Prostate gland (tissue), 2 donors: ENCODE measurements at regions not wholly inside any gene's neighbourhood (a gene's known extent, or its start where the extent isn't known, plus 50 kb on each side); places are given as distances from the start of the nearest gene placed in this dataset.

Experiments
- POLR2A ChIP-seq: fragments of 450-650 bp; IDR thresholded peaks from one replicate; pipeline ENCODE4 v1.6.1; 2016; ENCODE audit warnings: antibody characterized with exemption, mild to moderate bottlenecking
- POLR2AphosphoS5 ChIP-seq: sonication (generic); formaldehyde crosslinking; IDR thresholded peaks from one replicate; pipeline ENCODE4 v1.6.1; 2017; ENCODE audit warnings: antibody characterized with exemption
- TF ChIP-seq, protein P1 (sequence below), 4 experiments: fragments of 200-600 bp in 2 of 4; fragments of 450-650 bp in 2 of 4; sonication (generic) in 2 of 4; IDR thresholded peaks; 1 replicate in 3 of 4; 2 replicates in 1 of 4; pipeline ENCODE4 v1.5.1; 2016 to 2019; ENCODE audit warnings: antibody characterized with exemption in 4 of 4, mild to moderate bottlenecking in 2 of 4, moderate library complexity in 2 of 4

DNA sequence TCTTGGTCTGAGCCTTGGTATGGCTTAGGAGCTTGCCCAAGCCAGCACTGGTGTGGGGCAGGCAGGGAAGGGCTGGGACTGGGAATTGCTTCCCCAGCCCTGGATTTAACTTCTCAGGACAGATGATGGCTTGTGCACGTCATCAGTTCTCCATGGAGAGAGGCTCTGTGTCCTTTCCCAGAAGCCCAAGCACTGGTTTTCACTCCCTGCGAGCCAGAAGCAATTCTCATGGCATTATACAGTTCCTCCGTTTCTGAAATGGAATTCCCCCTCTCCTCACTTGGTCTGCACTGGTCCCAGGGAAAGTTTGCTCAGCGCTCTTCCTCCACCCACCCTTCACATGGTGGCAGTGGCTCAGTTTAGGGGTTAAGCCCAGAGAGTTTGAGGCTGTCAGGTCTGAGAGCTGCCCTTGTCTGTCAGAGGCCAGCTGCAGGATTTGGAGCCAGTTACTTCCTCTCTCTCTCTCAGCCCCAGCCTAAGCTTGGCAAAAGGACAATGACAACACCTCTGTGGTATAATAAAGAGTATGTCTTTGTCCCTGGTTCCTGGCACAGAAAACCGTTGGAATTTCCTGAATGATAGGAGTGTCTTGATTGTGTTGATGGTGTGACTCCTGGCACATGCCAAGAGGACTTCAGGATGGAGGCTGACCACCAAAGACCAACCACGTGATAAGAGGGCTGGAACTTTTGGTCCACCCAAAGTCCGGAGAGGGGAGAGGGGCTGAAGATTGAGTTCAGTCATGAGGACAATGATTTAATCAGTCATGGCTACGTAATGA is 219.6 kb upstream of the TNRC6C start:
- TF ChIP-seq, protein P1, sequence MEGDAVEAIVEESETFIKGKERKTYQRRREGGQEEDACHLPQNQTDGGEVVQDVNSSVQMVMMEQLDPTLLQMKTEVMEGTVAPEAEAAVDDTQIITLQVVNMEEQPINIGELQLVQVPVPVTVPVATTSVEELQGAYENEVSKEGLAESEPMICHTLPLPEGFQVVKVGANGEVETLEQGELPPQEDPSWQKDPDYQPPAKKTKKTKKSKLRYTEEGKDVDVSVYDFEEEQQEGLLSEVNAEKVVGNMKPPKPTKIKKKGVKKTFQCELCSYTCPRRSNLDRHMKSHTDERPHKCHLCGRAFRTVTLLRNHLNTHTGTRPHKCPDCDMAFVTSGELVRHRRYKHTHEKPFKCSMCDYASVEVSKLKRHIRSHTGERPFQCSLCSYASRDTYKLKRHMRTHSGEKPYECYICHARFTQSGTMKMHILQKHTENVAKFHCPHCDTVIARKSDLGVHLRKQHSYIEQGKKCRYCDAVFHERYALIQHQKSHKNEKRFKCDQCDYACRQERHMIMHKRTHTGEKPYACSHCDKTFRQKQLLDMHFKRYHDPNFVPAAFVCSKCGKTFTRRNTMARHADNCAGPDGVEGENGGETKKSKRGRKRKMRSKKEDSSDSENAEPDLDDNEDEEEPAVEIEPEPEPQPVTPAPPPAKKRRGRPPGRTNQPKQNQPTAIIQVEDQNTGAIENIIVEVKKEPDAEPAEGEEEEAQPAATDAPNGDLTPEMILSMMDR (IDR thresholded peaks at IDR 0.05) = no peak
- TF ChIP-seq POLR2A = no peak
- no peak for TF ChIP-seq POLR2AphosphoS5
